Epithelial cell of esophagus (primary cell): ENCODE measurements at regions not wholly inside any gene's neighbourhood (a gene's known extent, or its start where the extent isn't known, plus 50 kb on each side); places are given as distances from the start of the nearest gene placed in this dataset.

ENCODE experiments used
- DNase-seq: peaks from one replicate; pipeline ENCODE4 v3.0.0; 2010; ENCODE audit warnings: low read depth
- H3K4me3 ChIP-seq: 2 replicates; pipeline ENCODE4 v1.5.1; 2011; ENCODE audit warnings: mild to moderate bottlenecking, low read length, control low read depth
- TF ChIP-seq, protein P1 (sequence below): IDR thresholded peaks from 2 replicates; pipeline ENCODE4 v1.5.1; 2011; ENCODE audit warnings: low read depth, mild to moderate bottlenecking, low read length, control low read depth, inconsistent platforms; ENCODE audit not compliant: insufficient read depth; ENCODE audit errors: missing control alignments

DNA sequence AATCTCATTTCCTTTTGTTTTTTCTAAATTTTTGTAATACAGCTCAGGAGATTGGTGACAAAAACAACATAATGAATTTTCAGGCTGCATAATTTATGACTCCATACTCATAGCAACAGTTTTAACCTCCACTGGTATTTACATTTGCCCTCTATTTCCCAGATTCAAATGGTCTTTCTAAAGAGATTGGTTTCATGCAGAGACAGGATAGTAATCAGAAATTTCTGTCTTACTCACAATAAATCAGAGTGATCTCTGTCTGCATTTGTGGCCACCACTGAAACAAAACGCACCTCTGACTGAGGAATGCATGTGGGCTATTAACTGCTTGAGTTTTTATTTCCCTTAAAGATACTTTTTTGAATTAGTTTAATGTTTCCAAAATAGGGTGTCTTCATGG, 1526.0 kb downstream of the CDH8 start:
- no peak for DNase-seq
- no peak overlapping the region for H3K4me3 ChIP-seq
- TF ChIP-seq, protein P1, sequence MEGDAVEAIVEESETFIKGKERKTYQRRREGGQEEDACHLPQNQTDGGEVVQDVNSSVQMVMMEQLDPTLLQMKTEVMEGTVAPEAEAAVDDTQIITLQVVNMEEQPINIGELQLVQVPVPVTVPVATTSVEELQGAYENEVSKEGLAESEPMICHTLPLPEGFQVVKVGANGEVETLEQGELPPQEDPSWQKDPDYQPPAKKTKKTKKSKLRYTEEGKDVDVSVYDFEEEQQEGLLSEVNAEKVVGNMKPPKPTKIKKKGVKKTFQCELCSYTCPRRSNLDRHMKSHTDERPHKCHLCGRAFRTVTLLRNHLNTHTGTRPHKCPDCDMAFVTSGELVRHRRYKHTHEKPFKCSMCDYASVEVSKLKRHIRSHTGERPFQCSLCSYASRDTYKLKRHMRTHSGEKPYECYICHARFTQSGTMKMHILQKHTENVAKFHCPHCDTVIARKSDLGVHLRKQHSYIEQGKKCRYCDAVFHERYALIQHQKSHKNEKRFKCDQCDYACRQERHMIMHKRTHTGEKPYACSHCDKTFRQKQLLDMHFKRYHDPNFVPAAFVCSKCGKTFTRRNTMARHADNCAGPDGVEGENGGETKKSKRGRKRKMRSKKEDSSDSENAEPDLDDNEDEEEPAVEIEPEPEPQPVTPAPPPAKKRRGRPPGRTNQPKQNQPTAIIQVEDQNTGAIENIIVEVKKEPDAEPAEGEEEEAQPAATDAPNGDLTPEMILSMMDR, result no peak

DNA sequence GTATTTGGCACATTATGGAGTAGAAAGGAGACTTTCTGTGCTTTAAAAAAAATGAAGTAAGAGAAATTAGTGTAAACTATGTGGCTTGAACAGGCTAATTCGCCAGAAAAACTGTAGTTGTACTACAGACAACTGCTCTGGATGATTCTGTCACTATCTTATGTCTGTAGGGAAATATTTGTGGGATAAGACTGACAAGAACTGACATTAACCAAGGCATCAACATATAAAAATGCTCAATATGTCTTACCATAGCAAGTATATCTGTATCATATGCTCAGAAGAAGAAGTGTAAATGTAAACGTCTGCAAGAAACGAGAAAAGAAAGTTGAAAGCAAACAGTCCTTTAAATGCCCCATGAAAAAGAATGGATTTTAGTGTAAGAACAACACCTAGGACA, 1545.0 kb downstream of the CDH8 start:
- TF ChIP-seq, protein P1, result no peak
- no peak overlapping the region for H3K4me3 ChIP-seq
- DNase-seq, result no peak

DNA sequence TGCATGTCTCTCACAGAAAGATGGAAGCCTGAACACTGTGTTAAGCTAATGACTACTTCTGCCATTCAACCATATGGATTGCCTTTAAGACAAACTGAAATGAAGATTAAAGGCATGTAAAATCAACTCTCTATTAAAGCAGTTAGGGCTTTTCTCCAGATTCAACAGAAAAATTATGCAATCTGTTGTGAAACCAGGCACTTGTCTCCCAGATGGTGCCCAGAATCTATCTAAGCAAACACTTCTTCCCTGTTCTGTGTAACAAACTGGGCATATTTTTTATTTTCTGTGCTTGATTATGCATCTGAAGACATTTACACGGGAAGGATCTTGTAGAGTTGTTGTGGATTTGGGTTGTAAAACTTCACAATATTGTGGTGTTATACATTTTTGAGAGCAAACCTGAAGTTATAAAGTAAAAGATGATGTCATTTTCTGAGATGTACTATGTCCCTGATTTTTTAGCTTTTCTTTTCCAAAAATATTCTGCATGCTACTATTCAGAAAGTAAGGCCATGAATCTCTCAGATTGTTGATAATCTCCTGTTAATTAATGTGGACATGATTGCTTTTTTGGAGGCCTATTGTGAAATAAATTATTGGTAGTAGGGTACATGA, 1550.3 kb downstream of the CDH8 start:
- no peak for DNase-seq
- H3K4me3 ChIP-seq, result no peak overlapping the region
- TF ChIP-seq, protein P1, result no peak

DNA sequence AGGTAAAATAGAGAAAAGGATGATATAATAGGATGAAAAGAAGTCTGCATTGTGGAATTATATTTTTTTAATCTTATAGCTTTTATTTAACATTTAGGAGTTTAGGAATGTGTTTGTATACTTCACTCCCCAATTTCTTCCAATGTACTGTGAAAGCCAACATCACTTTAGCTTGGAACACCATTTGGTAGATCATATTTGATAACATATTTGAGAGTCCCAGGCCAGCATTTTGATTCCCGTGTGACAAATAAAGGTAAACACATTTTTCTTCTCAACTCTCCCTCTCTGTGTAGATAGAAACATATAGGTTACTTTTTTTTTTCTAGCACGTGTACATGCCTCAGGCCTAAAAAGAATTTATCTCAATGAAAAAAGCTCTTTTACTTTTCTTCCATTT, 1551.3 kb downstream of the CDH8 start:
- H3K4me3 ChIP-seq, result no peak overlapping the region
- DNase-seq, result no peak
- TF ChIP-seq, protein P1, result no peak

DNA sequence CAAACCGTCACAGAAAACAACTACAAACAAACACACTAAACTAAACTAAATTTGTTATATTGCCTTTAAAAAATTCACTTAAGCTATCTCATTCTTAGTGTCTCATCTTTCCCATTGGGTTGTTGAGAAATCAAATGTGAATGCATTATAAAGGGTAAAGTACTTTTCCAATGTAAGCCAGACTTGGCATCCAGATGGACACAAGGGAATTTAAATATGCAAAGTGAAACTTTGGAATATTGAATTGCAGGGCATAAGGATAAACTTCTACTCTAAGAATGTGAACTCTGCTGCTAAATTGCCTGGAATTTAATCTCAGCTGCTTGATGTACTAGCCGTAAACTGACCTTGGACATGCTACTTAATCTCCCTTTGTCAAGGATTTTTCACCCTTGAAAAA, 1554.6 kb downstream of the CDH8 start:
- DNase-seq, result no peak
- no peak overlapping the region for H3K4me3 ChIP-seq
- TF ChIP-seq, protein P1, result no peak

DNA sequence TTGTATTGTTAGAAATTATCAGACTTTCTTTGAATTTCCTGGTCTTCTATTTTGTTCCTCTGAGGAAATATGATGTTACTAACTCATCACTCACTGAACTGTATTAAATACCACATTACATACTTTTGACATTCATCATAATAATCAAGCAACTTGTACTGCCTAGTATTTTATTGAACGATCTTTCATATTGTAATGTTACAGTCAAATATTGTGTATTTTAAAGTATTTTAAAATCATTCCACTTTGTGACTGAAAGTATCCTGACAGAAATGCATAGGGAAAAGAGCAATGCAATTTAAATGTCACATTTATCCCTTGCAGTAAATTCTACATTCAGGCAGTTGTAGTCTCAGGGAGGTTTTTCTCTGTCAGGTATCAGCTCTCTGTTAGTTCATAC, 1557.4 kb downstream of the CDH8 start:
- no peak for DNase-seq
- H3K4me3 ChIP-seq, result no peak overlapping the region
- TF ChIP-seq, protein P1, result no peak

DNA sequence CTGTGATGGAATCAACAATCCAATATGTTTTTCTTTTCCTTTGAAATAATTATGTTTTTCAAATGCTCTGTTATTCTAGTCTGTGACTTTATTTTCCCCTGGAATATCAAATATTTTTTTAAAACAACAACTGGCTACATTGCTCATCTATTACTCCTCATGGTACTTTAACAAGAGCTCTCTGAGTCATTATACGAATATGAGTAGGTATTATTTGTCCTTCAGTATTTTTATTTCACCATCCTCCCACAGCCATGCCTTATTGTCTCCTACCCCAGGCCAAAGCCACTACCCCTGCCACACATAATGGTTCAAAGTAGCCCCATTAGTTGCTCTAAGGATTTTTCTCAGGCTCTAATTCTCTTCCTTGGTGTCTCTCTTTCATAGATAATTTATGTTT, 1572.3 kb downstream of the CDH8 start:
- DNase-seq, result peak; percentile 4
- H3K4me3 ChIP-seq, result no peak overlapping the region
- TF ChIP-seq, protein P1, result no peak
